ENCODE measurements at regions not wholly inside any gene's neighbourhood (a gene's known extent, or its start where the extent isn't known, plus 50 kb on each side); places are given as distances from the start of the nearest gene placed in this dataset.

DNA sequence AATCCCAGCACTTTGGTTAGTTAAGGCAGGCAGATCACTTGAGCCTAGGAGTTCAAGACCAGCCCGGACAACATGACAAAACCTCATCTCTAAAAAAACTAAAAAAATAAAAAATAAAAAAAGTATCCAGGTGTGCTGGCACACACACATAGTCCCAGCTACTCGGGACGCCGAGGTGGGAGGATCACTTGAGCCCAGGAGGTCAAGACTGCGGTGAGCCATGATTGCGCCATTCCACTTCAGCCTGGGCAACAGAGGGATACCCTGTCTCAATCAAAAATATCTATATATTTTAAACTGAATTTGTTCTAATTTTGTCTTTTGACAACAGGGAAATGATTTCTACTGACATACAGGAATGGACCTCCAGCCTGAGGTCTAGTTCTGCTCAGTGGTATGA, 73.3 kb upstream of the MBOAT2 start:
- DNase-seq: no peak

DNA sequence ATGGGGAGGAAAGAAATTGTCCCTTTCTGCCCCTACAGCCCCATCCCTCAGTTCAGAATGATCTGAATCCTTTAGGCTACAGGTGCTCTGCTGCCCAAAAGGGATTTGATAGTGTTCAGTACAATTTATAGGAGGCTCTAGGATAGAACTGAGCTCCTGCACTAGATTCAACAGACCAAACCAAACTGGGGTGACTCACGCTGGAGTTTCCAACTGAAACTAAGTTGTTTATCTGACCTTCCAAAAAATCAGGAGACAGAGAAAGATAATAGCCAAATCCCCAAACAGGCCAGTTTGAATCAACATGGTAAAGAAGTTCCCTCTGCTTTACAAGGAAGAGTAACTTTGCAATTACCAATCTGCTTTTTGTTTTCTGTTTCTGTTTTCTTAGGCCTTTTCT, 72.7 kb upstream of the MBOAT2 start:
- DNase-seq: no peak

DNA sequence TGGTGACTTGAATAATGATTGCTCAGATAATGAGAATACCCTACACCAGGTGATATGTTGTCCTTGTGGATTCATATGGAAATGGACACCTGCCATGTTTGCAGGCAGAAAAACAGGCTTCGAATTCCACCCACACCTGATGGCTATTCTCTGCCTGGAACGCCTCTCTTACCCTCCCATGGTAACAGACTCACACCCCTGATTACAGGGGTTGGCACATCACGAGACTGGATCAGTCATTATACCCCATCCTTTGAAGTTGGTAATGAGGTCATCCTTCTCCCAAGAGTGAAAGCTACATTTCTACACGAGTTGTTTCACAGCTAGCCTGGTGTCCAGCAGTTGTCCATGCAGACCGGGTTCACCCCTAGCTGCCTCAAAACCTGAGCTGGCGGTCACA, 71.4 kb upstream of the MBOAT2 start:
- no peak for DNase-seq

DNA sequence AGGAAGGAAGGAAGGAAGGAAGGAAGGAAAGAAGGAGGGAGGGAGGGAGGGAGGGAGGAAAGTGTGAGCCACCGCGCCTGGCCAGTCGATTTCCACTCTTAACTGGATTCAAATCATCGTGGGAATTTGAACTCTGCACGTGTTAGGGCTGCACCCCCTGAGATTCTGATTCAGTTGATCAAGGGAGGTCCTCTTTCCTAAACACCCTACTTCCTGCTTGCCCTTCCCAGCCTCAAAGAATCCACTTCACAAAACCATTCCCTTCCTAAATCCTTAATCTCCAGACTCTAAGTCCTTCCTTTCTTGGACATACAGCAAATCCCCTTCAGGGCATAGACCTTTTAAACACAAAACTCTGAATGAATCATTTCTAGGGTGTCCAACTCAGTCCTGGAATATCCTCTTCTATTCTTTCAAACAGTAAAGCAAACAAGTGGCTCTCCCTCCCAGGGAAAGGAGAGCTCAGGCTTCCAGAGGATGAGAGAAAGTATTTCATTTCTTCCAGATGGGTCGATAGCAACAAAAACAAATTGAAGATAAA, 68.2 kb upstream of the MBOAT2 start:
- no peak for DNase-seq

DNA sequence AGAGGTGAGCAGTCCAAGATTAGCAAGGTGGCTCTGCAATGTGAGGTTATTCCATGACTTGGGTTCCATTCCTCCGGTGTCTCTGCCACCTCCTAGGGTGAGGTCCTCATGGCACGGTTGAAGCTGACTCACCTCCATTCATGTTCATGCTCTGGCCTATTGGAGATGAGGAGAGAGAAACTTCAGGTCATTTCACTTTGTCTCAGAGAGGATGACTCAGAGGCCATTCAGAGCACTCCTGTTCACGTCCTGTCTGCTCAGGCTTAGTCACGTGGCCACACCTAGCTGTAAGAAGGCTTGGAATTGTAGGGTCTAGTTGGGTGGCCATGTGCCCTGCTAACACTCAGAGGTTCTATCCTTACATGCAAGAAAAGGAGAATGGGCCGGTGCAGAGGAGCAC, 67.5 kb upstream of the MBOAT2 start:
- peak; percentile 85 for DNase-seq

DNA sequence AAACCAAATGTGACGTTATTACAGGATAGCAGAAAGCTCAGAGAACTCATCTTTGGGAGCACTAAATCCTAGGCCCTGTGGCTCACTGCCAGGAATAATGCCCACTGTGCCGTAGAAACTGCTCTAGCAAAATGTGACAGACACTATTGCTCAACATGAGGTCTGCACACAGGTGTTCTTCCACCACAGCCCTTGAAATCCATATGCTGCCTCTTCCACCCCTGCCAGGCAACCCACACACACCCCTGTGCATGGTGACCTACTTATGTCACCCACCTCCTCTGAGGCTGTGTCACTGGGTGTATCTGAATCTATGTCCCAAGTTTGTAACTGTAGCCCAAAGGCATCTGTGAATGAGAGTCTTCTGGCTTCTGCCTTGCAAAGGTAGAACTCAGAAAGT, 66.1 kb upstream of the MBOAT2 start:
- no peak for DNase-seq

DNA sequence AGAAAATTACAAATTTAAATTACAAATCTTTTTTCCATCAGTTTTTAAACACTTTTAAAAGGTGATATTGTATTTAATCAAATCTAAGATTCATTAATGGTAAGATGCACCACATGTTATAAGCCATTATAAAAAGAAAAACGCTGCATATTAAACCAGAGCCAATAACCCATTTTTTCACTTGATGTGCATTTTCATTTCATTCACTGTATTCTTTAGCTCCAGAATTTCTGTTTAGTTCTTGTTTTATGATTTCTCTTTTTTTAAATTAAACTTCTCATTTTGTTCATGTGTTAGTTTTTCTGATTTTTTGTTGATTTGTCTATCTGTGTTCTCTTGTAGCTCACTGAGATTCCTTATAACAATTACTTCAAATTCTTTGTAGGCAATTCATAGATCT, 62.4 kb upstream of the MBOAT2 start:
- no peak for DNase-seq

DNA sequence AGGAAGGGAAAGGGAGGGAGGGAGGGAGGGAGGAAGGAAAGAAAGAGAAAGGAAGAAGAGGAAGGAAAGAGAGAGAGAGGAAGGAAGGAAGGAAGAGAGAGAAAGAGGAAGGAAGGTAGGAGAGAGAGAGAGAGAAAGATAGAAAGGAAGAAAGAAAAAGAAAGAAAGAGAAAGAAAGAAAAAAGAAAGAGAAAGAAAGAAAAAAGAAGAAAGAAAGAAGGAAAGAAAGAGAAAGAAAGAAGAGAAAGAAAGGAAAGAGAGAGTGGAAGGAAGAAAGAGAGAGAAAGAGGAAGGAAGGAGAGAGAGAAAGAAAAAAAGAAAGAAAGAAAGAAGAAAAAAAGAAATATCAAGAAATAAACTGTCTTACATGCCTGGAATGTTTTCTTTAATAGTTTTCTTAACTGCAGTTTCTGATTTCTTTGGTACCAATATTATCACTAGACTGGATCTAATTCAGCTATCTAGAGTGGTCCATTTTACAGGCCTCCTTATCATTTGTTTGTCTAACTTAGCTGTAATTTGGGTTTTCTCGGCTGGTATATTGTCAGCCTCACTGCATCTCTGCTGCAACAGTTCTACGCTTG, 59.6 kb upstream of the MBOAT2 start:
- DNase-seq: no peak

DNA sequence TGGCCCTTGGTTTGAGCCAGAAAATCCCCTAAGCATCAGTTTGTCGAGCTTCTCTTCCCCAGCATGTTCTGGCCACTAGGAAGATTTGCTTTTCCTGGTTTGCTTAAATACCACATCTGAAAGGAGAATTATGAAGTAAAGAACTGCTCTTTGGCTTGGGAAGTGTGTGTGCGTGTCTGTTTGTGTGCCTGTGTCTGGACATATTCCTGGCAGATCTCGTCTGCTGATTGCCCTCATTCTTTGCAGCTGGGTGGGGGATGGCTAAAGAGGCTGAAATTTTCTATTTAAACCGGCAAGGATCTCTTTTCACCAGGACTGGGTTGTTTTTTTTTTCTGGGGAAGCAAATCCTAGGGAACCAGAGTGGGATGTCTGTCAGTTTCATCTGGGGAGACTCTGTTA, 57.3 kb upstream of the MBOAT2 start:
- no peak for DNase-seq

DNA sequence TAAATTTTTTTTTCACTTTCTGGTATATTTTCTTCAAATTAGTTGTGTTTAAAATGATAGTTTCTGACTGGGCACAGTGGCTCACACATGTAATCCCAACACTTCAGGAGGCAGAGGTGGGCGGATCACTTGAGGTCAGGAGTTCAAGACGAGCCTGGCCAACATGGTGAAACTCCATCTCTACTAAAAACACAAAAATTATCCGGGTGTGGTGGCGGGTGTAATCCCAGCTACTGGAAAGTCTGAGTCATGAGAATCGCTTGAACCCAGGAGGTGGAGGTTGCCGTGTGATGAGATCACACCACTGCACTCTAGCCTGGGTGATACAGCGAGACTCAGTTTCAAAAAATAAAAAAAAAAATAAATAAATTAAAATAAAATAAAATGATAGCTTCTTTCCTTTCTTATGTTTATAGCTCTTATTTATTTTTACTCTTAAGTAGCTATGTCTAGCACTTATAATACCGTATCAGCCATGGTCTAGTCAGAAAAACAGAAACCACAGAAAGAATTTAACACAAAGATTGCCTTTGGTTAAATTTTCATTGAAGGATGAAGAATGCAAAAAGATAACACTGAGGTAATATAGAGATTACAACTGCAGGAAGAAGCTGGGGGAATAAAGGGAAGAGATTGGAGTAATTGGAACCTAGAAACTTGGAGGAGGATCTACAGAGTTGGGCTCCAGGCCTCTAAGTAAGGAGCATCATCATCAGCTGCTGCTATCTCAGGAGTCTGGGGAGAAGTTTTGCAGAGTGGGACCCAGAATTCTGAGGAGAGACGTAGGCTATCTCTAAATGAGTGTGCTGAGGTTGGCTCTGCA, 54.7 kb upstream of the MBOAT2 start:
- peak; percentile 66 for DNase-seq

DNA sequence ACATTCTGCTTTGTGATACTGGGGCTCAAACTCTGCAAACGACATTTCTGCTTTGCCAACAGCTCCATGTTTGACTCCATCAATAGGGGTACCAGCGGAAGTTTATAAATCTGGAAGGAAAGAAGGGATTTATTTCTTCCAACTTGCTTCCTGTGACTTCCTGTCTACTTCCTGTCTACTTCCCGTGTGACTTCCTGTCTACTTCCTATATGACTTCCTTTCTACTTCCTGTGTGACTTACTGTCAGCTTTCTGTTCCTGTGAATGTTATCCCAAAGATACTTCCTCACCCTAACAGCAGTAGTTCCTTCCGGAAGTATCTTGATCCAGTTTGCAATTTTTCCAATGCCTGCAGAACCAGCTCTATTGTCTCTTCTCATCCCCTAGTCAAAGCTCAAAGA, 52.0 kb upstream of the MBOAT2 start:
- no peak for DNase-seq

DNA sequence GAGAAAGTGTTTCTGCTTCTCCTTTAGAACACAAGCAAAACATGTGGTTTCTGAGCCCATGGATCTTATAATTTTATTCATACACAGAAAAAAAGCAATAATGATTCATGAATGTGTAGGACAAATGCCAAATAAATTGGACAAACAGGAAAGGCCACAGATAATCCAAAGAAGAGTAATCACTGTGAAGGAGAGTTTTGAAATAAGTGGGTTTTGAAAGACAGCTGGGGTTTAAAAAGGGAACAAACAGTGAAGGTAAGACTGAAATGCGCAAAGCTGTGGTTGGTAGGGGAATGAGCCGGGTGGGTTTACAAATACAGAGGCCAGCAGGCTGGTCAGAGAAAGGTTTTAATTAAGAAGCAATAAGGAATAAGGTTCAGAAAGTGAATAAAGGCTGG, 50.0 kb upstream of the MBOAT2 start:
- DNase-seq: peak; percentile 17
